Lower leg skin (tissue), 3 donors: ENCODE measurements at regions not wholly inside any gene's neighbourhood (a gene's known extent, or its start where the extent isn't known, plus 50 kb on each side); places are given as distances from the start of the nearest gene placed in this dataset.

ENCODE experiments used
- CTCF ChIP-seq, 3 donors: fragments of 450-650 bp; IDR thresholded peaks; one replicate each; pipeline ENCODE4 v1.5.1; 2016; ENCODE audit warnings: antibody characterized with exemption in 3 of 3, mild to moderate bottlenecking in 3 of 3, moderate library complexity in 2 of 3
- POLR2A ChIP-seq, 2 donors: fragments of 450-650 bp; IDR thresholded peaks; one replicate each; pipeline ENCODE4 v1.6.1; 2016 to 2017; ENCODE audit warnings: antibody characterized with exemption in 2 of 2, mild to moderate bottlenecking in 1 of 2, moderate library complexity in 1 of 2

- no peak for TF ChIP-seq CTCF (IDR thresholded peaks at IDR 0.05)
- TF ChIP-seq POLR2A (IDR thresholded peaks at IDR 0.05), result no peak
Observed at GRCh38 chr15:96142498-96142897, 188.0 kb upstream of the NR2F2 start.
